ENCODE measurements at regions not wholly inside any gene's neighbourhood (a gene's known extent, or its start where the extent isn't known, plus 50 kb on each side); places are given as distances from the start of the nearest gene placed in this dataset.
A peak's percentile ranks its signal among the peaks of the same experiment; 100 is the strongest.
"Not testable (repeated sequence)": the region's sequence is repeated elsewhere in the genome, so short reads cannot be mapped to it uniquely, and the experiment has no call there.

- DNase-seq = no peak
Measured at GRCh38 chr13:81080911-81081454, 740.1 kb upstream of the SPRY2 start.

DNA sequence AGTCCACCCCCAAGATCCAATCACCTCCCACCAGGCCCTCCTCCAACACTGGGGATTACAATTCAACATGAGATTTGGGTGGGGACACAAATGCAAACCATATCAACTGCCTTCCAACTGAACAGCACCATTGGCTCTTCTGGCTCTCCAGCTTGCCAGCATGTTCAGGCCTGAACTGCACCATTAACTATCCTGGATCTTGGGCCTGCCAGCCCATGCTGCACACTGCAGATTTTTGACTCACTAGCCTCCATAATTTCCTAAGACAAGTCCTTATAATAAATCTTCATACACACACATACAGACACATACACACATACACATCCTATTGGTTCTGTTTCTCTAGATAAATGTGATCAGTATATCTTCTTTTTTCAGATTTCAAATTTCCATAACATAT lies 737.1 kb upstream of the SPRY2 start:
- no peak for DNase-seq

GRCh38 chr13:81069822-81070221 lies 728.9 kb upstream of the SPRY2 start:
- not testable (repeated sequence) for DNase-seq

DNA sequence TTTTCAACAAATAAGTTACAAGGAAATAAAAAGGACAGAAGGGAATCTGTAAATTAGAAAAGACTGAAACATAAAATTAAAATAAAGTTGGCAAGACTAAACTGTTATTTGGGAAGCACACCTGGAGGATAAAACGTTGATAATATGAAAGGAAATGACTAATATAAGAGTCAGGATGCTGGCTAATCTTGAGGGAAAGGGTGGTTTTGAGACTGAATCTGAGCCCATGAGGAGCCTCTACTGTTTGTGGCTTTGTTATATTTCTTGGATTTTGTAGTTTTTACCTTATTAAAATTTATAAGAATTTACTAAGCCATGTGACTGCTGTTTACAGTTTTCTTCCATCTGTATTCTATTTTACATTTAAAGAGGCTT lies 718.0 kb upstream of the SPRY2 start:
- DNase-seq = no peak

- DNase-seq = no peak
Measured at GRCh38 chr13:81058211-81058915, 717.4 kb upstream of the SPRY2 start.

GRCh38 chr13:81051873-81052272 lies 710.9 kb upstream of the SPRY2 start:
- no peak for DNase-seq

DNA sequence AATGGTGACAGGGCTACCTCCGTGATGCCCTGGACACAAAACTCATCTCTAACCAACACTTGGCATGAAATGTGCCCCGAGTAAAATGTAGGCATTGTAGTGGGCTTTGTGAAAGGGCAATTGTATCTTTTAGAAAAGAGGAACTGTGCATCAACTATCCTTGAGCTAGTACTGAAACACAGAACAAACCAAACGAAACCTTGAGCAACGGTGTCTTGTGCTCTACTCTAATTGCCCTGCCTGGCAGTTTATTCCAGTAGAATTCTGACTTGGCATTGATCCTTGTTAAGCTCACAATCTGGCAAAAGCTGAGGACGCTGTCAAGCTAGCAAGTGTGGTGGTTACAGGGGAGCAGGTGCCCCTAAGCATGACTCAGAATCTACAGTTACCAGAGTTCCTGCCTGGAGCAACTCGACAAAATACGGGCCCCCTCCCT lies 707.1 kb upstream of the SPRY2 start:
- no peak for DNase-seq

DNA sequence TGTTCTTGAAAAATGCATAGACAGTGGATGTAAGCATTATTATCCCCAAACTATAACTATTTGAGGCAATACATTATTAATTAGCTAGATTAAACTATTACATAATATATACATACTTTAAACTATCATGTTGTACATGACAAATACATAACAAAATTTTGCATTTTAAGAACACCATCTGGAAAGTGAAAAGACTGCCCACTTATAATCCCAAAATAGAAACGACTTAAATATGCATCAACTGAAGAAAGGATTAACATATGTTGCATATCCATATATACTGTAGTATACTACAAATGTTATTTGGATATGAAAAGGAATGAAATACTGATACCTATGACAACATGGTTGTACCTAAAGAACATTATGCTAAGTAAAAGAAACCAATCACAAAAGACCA lies 700.8 kb upstream of the SPRY2 start:
- no peak for DNase-seq

- DNase-seq = no peak
Measured at GRCh38 chr13:81031996-81032395, 691.1 kb upstream of the SPRY2 start.

GRCh38 chr13:81025091-81025490 lies 684.2 kb upstream of the SPRY2 start:
- DNase-seq = no peak

- DNase-seq = no peak
Measured at GRCh38 chr13:81021284-81021840, 680.4 kb upstream of the SPRY2 start.

GRCh38 chr13:81020010-81020409 lies 679.1 kb upstream of the SPRY2 start:
- DNase-seq = no peak

GRCh38 chr13:81018936-81019335 lies 678.0 kb upstream of the SPRY2 start:
- DNase-seq = no peak

GRCh38 chr13:81017513-81018152 lies 676.7 kb upstream of the SPRY2 start:
- DNase-seq = peak; percentile 53

DNA sequence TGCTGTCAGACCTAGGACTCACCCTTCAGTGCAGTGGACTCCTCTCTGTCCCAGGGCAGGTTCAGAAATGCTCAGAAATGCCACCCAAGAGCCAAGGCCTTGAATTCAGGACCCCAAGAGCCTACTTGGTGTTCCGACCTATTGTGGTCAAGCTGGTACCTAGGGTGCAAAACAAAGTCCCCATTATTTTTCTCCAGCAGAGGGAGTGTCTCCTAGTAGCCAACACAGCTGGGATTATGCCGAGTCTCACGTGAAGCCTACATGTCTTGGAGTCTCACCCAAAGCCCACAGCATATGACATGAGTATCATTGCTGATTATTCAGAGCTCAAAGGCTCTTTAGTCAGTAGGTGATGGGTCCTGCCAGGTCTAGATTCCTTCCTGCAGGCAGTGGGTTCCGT lies 671.1 kb upstream of the SPRY2 start:
- no peak for DNase-seq

DNA sequence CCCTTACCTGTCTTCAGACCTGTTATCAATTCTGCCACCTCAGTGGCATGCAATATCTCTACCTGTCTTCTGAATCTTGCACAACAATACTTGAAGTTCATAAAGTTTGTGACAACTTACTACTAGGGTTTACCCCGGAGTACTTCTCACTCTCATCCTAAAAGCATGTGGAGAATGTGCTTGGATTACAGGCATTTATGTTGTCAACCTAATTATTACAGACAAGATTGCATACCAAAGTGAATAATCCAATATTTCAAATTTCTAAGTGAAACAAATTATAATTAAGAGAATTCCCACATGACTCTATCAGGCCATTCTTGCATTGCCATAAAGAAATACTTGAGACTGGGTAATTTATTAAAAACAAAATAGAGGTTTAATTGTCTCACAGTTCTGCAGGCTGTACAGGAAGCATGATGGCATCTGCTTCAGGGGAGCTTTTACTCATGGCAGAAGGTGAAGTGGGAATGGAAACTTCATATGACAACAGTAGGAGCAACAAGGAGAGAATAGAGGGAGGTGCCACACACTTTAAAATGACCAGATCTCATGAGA lies 661.0 kb upstream of the SPRY2 start:
- no peak for DNase-seq

DNA sequence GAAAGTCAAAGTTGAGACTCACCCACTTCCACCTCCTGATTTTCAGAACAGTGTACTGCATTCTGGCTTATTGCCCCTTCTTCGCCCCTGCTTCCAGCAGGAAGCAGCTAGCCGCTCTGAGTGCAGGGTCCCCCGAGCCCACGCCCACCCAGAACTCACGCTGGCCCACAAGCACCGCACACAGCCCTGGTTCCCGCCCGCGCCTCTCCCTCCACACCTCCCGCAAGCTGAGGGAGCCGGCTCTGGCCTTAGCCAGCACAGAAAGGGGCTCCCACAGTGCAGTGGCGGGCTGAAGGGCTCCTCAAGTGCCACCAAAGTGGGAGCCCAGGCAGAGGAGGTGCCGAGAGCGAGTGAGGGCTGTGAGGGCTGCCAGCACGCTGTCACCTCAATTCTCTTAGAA lies 657.7 kb upstream of the SPRY2 start:
- DNase-seq = not testable (repeated sequence)

DNA sequence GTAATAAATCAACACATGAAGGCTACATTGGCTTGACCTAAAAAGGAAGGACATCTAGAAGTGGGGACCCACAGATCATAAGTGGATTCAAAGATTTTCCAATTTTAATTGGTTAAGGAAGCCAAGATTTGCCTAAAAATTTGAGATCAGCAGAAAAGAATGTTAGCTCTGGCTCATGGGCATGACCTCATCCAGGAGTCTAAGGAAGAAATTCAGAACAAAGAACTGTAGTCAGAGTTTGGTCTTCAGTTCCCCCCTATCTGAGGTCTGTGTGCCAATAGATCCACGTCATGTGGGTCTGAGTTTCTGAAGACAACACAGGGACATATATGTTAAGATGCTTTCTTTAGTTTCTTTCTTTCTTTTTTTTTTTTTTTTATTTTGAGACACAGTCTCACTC lies 648.8 kb upstream of the SPRY2 start:
- no peak for DNase-seq

- DNase-seq = no peak
Measured at GRCh38 chr13:80989241-80989640, 648.3 kb upstream of the SPRY2 start.

- no peak for DNase-seq
Measured at GRCh38 chr13:80988391-80989151, 647.6 kb upstream of the SPRY2 start.

DNA sequence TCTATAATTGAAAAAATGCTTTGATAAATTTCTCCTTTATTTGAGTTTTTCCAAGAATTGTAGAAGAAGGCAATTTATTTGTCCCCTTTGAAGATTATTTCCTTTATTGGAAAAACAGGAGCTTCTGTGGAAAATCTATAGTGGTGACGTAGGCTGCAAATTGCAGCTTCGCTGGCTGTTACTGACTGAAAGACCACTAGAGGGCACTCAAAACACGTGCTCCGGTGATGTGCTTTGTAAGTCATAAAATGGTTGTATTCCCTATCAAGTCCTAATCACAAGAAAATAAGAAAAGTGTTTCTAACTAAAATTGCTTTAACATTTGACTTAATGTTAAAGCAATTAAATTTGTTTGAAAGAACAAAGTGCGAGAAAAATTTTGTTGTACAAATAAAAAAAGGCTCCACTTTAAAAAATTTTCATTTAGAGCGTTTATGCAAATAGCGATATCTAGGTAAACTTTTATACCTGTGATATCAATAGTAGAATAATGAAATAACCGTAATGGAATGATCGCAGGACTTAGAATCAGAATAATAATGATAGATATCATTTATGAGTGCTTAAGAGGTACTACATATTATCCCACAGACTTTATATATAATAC lies 638.2 kb upstream of the SPRY2 start:
- DNase-seq = peak; percentile 58

DNA sequence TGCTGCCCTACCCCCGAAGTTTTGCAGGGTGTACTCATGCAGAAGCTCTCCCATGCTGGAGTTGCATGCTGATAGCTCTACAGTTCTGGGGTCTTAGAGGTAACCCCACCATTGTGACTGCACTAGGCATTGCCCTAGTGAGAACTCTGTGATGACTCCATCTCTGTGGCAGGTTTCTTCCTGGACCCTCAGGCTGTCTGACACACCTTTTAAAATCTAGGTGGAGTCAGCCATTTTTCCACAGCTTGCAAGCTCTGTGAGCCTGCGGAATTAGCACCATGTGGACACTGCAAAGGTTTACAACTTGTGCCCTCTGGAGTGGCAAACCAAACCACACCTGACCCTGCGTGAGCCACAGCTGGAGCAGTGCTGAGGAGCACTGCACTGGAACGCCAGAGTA lies 636.2 kb upstream of the SPRY2 start:
- no peak for DNase-seq

GRCh38 chr13:80975903-80976302 lies 635.0 kb upstream of the SPRY2 start:
- DNase-seq = no peak

Measured in COR-L47 (cell line).